GM23338 (cell line): ENCODE measurements at regions not wholly inside any gene's neighbourhood (a gene's known extent, or its start where the extent isn't known, plus 50 kb on each side); places are given as distances from the start of the nearest gene placed in this dataset.

Source experiments
- ATAC-seq: fragments of 200-7000 bp; cut with Tn5 transposase; 3 replicates; pipeline ENCODE4 v1.9.1; 2020
- DNase-seq: peaks from one replicate; pipeline ENCODE4 v3.0.0-alpha.2; 2015; ENCODE audit warnings: low spot score
- H2AFZ ChIP-seq: fragments of 200-600 bp; sonication (generic); 2 replicates; pipeline ENCODE4 v1.8.0; 2016; ENCODE audit warnings: antibody characterized with exemption, mild to moderate bottlenecking, moderate library complexity
- H3F3A ChIP-seq: fragments of 200-600 bp; sonication (generic); replicated peaks from 2 replicates; pipeline ENCODE4 v1.8.0; 2017; ENCODE audit warnings: antibody characterized with exemption, mixed run types, low read depth
- H3K27ac ChIP-seq: fragments of 200-600 bp; sonication (generic); 2 replicates; pipeline ENCODE4 v1.6.1; 2016; ENCODE audit warnings: low read depth
- H3K27me3 ChIP-seq: fragments of 200-600 bp; sonication (generic); 2 replicates; pipeline ENCODE4 v1.8.0; 2016; ENCODE audit warnings: mild to moderate bottlenecking, mixed run types, moderate library complexity; ENCODE audit not compliant: insufficient read depth
- H3K36me3 ChIP-seq: fragments of 200-600 bp; sonication (generic); 2 replicates; pipeline ENCODE4 v1.8.0; 2016; ENCODE audit warnings: mild to moderate bottlenecking; ENCODE audit not compliant: insufficient read depth
- H3K4me1 ChIP-seq: fragments of 200-600 bp; sonication (generic); 2 replicates; pipeline ENCODE4 v1.8.0; 2016; ENCODE audit warnings: mild to moderate bottlenecking, moderate library complexity; ENCODE audit not compliant: insufficient read depth
- H3K4me2 ChIP-seq: fragments of 200-600 bp; sonication (generic); 2 replicates; pipeline ENCODE4 v1.7.1; 2017; ENCODE audit warnings: mixed run types
- H3K4me3 ChIP-seq: fragments of 200-600 bp; sonication (generic); 2 replicates; pipeline ENCODE4 v1.6.1; 2016; ENCODE audit warnings: mixed run types
- H3K79me2 ChIP-seq: fragments of 200-600 bp; sonication (generic); replicated peaks from 2 replicates; pipeline ENCODE4 v1.8.0; 2017; ENCODE audit warnings: mild to moderate bottlenecking; ENCODE audit not compliant: insufficient read depth
- H3K9me2 ChIP-seq: fragments of 200-600 bp; sonication (generic); 2 replicates; pipeline ENCODE4 v1.8.0; 2017; ENCODE audit not compliant: insufficient read depth
- H4K20me1 ChIP-seq: fragments of 200-600 bp; sonication (generic); replicated peaks from 2 replicates; pipeline ENCODE4 v1.8.0; 2017; ENCODE audit warnings: mild to moderate bottlenecking; ENCODE audit not compliant: insufficient read depth
- H3K27ac Mint-ChIP-seq: 2 replicates; pipeline ENCODE4 v1.8.0; 2020; ENCODE audit warnings: inconsistent platforms, mild to moderate bottlenecking, moderate library complexity, mixed read lengths
- H3K27me3 Mint-ChIP-seq: 3 replicates; pipeline ENCODE4 v1.8.0; 2022; ENCODE audit warnings: low read depth, mild to moderate bottlenecking, moderate library complexity, mixed read lengths, inconsistent platforms; ENCODE audit not compliant: insufficient read depth, poor library complexity
- H3K36me3 Mint-ChIP-seq: 3 replicates; pipeline ENCODE4 v1.8.0; 2021; ENCODE audit warnings: low read depth, mild to moderate bottlenecking, inconsistent platforms, moderate library complexity, mixed read lengths
- H3K4me1 Mint-ChIP-seq: 3 replicates; pipeline ENCODE4 v1.8.0; 2020; ENCODE audit warnings: mild to moderate bottlenecking, inconsistent platforms, mixed read lengths
- H3K4me3 Mint-ChIP-seq: 3 replicates; pipeline ENCODE4 v1.8.0; 2021; ENCODE audit warnings: moderate library complexity, mild to moderate bottlenecking, inconsistent platforms, mixed read lengths
- H3K9me3 Mint-ChIP-seq: 3 replicates; pipeline ENCODE4 v1.8.0; 2020; ENCODE audit warnings: moderate library complexity, mild to moderate bottlenecking, inconsistent platforms, mixed read lengths
- CREB1 ChIP-seq: fragments of 250-450 bp; sonication (Bioruptor Pico); IDR thresholded peaks from 2 replicates; pipeline ENCODE4 v1.5.0; 2020; ENCODE audit warnings: low read depth, mild to moderate bottlenecking, moderate library complexity
- EZH2 ChIP-seq: fragments of 200-600 bp; sonication (generic); IDR thresholded peaks from one replicate; pipeline ENCODE4 v1.8.0; 2017; ENCODE audit warnings: antibody characterized with exemption, mild to moderate bottlenecking, low read depth; ENCODE audit not compliant: unreplicated experiment
- EZH2phosphoT487 ChIP-seq: fragments of 200-600 bp; sonication (generic); IDR thresholded peaks from one replicate; pipeline ENCODE4 v1.8.1; 2018; ENCODE audit warnings: antibody characterized with exemption; ENCODE audit not compliant: unreplicated experiment
- JUNB ChIP-seq: IDR thresholded peaks from one replicate; pipeline ENCODE4 v1.6.1; 2016; ENCODE audit warnings: antibody characterized with exemption; ENCODE audit not compliant: unreplicated experiment
- NANOG ChIP-seq: IDR thresholded peaks from 2 replicates; pipeline ENCODE4 v1.6.1; 2016; ENCODE audit warnings: antibody characterized with exemption, borderline replicate concordance
- POLR2AphosphoS5 ChIP-seq: IDR thresholded peaks from 2 replicates; pipeline ENCODE4 v1.6.1; 2016; ENCODE audit warnings: antibody characterized with exemption, low read depth
- REST ChIP-seq: IDR thresholded peaks from one replicate; pipeline ENCODE4 v1.6.1; 2018; ENCODE audit warnings: antibody characterized with exemption; ENCODE audit not compliant: unreplicated experiment
- STAT1 ChIP-seq: IDR thresholded peaks from one replicate; pipeline ENCODE4 v1.6.1; 2016; ENCODE audit warnings: antibody characterized with exemption; ENCODE audit not compliant: unreplicated experiment
- ZNF114 ChIP-seq: fragments of 250-450 bp; sonication (Bioruptor Pico); IDR thresholded peaks from 2 replicates; pipeline ENCODE4 v1.5.0; 2020; ENCODE audit warnings: mild to moderate bottlenecking, moderate library complexity
- ZNF331 ChIP-seq: fragments of 250-450 bp; sonication (Bioruptor Pico); IDR thresholded peaks from 2 replicates; pipeline ENCODE4 v1.5.0; 2020; ENCODE audit warnings: low read depth, mild to moderate bottlenecking, moderate library complexity
- ZNF462 ChIP-seq: fragments of 250-450 bp; sonication (Bioruptor Pico); IDR thresholded peaks from 2 replicates; pipeline ENCODE4 v1.5.0; 2020; ENCODE audit warnings: mild to moderate bottlenecking, moderate library complexity
- TF ChIP-seq, protein P1 (sequence below), 2 experiments: fragments of 200-600 bp in 1 of 2; sonication (generic) in 1 of 2; conservative IDR thresholded peaks; 2 replicates each; pipeline versions ENCODE4 v1.5.1 to v1.6.1; 2016 to 2017; ENCODE audit warnings: antibody characterized with exemption in 2 of 2, low read depth in 2 of 2, mild to moderate bottlenecking in 2 of 2, moderate library complexity in 1 of 2
- TF ChIP-seq, protein P2 (sequence below): IDR thresholded peaks from 2 replicates; pipeline ENCODE4 v1.6.1; 2016; ENCODE audit warnings: antibody characterized with exemption

DNA sequence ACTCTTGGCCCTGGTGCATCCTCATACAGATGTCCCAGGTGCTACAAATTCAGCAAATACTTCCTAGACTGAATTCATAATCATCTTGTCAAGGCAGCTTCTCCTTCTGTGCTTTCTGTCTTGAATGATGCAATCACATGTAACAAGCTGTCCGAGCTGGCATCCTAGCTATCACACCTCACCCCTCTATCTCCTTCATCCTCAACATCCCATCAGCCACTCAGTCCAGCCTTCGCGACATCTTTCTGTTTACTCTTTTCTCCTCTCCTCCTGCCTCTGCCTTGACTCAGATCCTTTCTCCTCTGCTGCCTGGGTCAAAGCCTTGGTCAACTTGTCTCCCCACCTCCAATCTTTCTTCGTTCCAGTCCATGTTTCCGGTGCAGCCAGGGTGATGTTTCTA, 240.4 kb upstream of the CELF2 start:
- 0 out of 2 replicates have a peak, but pooled peaks cover 5% of the 10 kb centered on the region for H3K9me2 ChIP-seq
- no peak overlapping the region for H2AFZ ChIP-seq
- H4K20me1 ChIP-seq: no peaks in the 10 kb centered on the region
- Mint-ChIP-seq H3K27me3 (peaks cover 2% of the 10 kb centered on the region), H3K36me3 (no peaks in the 10 kb centered on the region), H3K4me3 (no peak overlapping the region), H3K27ac (0 out of 2 replicates have a peak overlapping the region, but pooled peaks have one; percentile 1), H3K4me1 (no peaks in the 10 kb centered on the region; the same call in 2 of the 3 replicates), H3K9me3 (peaks cover 4% of the 10 kb centered on the region; the same call in 2 of the 3 replicates)
- no peak overlapping the region for H3K4me2 ChIP-seq
- no peak overlapping the region for H3K4me3 ChIP-seq
- H3K4me1 ChIP-seq: no peaks in the 10 kb centered on the region
- DNase-seq (no peak), ATAC-seq (no peak)
- H3K79me2 ChIP-seq: no peaks in the 10 kb centered on the region
- no peak overlapping the region for H3K27ac ChIP-seq
- TF ChIP-seq CREB1 (CRISPR knock-in tag) (no peak), EZH2phosphoT487 (no peak), ZNF331 (CRISPR knock-in tag) (no peak), REST (no peak), JUNB (no peak), POLR2AphosphoS5 (no peak), ZNF462 (CRISPR knock-in tag) (no peak), STAT1 (no peak), ZNF114 (CRISPR knock-in tag) (no peak), NANOG (no peak), EZH2 (no peak)
- TF ChIP-seq, protein P1, sequence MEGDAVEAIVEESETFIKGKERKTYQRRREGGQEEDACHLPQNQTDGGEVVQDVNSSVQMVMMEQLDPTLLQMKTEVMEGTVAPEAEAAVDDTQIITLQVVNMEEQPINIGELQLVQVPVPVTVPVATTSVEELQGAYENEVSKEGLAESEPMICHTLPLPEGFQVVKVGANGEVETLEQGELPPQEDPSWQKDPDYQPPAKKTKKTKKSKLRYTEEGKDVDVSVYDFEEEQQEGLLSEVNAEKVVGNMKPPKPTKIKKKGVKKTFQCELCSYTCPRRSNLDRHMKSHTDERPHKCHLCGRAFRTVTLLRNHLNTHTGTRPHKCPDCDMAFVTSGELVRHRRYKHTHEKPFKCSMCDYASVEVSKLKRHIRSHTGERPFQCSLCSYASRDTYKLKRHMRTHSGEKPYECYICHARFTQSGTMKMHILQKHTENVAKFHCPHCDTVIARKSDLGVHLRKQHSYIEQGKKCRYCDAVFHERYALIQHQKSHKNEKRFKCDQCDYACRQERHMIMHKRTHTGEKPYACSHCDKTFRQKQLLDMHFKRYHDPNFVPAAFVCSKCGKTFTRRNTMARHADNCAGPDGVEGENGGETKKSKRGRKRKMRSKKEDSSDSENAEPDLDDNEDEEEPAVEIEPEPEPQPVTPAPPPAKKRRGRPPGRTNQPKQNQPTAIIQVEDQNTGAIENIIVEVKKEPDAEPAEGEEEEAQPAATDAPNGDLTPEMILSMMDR (conservative IDR thresholded peaks at IDR 0.05; ENCODE audit: low read depth in 2 of 2): no peak
- TF ChIP-seq, protein P2, sequence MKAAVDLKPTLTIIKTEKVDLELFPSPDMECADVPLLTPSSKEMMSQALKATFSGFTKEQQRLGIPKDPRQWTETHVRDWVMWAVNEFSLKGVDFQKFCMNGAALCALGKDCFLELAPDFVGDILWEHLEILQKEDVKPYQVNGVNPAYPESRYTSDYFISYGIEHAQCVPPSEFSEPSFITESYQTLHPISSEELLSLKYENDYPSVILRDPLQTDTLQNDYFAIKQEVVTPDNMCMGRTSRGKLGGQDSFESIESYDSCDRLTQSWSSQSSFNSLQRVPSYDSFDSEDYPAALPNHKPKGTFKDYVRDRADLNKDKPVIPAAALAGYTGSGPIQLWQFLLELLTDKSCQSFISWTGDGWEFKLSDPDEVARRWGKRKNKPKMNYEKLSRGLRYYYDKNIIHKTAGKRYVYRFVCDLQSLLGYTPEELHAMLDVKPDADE: no peak
- H3K36me3 ChIP-seq: no peaks in the 10 kb centered on the region
- no peaks in the 10 kb centered on the region for H3F3A ChIP-seq
- H3K27me3 ChIP-seq: no peaks in the 10 kb centered on the region
